Spleen (tissue), 11 donors: ENCODE measurements at regions not wholly inside any gene's neighbourhood (a gene's known extent, or its start where the extent isn't known, plus 50 kb on each side); places are given as distances from the start of the nearest gene placed in this dataset.

ENCODE experiments used
- DNase-seq: peaks from one replicate; pipeline ENCODE4 v3.0.0-alpha.2; 2020
- H3K27ac ChIP-seq, 8 donors: fragments of 200-600 bp; sonication (generic) in 7 of 8; 1 replicate in 4 of 8; 2 replicates in 4 of 8; pipeline versions ENCODE4 v1.5.0 to v1.8.0; 2016 to 2021; ENCODE audit warnings: inconsistent platforms in 4 of 8, mild to moderate bottlenecking in 4 of 8, moderate library complexity in 1 of 8
- H3K27me3 ChIP-seq, 7 donors: fragments of 200-600 bp; sonication (generic) in 6 of 7; replicated peaks in 1 of 7; 1 replicate in 4 of 7; 2 replicates in 3 of 7; pipeline versions ENCODE4 v1.5.0 to v1.8.0; 2016 to 2021; ENCODE audit warnings: inconsistent platforms in 3 of 7, mild to moderate bottlenecking in 1 of 7
- H3K36me3 ChIP-seq, 6 donors: fragments of 200-600 bp; sonication (generic) in 5 of 6; 1 replicate in 4 of 6; 2 replicates in 2 of 6; pipeline versions ENCODE4 v1.5.0 to v1.8.0; 2016 to 2021; ENCODE audit warnings: inconsistent platforms in 2 of 6
- H3K4me1 ChIP-seq, 6 donors: fragments of 200-600 bp; sonication (generic) in 5 of 6; 1 replicate in 3 of 6; 2 replicates in 3 of 6; pipeline versions ENCODE4 v1.5.0 to v1.8.0; 2016 to 2021; ENCODE audit warnings: inconsistent platforms in 3 of 6
- H3K4me3 ChIP-seq, 8 donors: fragments of 200-600 bp; sonication (generic) in 7 of 8; 1 replicate in 4 of 8; 2 replicates in 4 of 8; pipeline versions ENCODE4 v1.5.0 to v1.8.0; 2016 to 2021; ENCODE audit warnings: inconsistent platforms in 4 of 8, mild to moderate bottlenecking in 4 of 8, moderate library complexity in 2 of 8
- H3K9me3 ChIP-seq, 8 donors: fragments of 200-600 bp; sonication (generic) in 7 of 8; 1 replicate in 4 of 8; 2 replicates in 4 of 8; pipeline versions ENCODE4 v1.5.0 to v1.8.0; 2016 to 2021; ENCODE audit warnings: inconsistent platforms in 4 of 8
- POLR2A ChIP-seq, 3 donors: fragments of 450-650 bp; IDR thresholded peaks; one replicate each; pipeline ENCODE4 v1.5.1; 2017; ENCODE audit warnings: antibody characterized with exemption in 3 of 3, mild to moderate bottlenecking in 1 of 3
- POLR2AphosphoS5 ChIP-seq, 3 donors: sonication (generic); formaldehyde crosslinking; IDR thresholded peaks; one replicate each; pipeline ENCODE4 v1.5.1; 2017; ENCODE audit warnings: antibody characterized with exemption in 3 of 3
- WGBS, 5 donors: extraction: QIAGEN DNeasy Blood & Tissue Kit in 3 of 5; methylation state at CpG; one replicate each; pipeline versions ENCODE4 v1.1.5 to v1.1.7; 2013 to 2018; 5-methylcytosine and 5-hydroxymethylcytosine counted together
- intact Hi-C: fragments of 100-400 bp; cut with DNase I; formaldehyde crosslinking; loops from one replicate; pipeline ENCODE4 v1.15.0; 2023; ENCODE audit warnings: low total_unique reads
- TF ChIP-seq, protein P1 (sequence below), 11 experiments: fragments of 200-600 bp in 7 of 11; fragments of 450-650 bp in 4 of 11; sonication (generic) in 4 of 11; IDR thresholded peaks in 8 of 11; conservative IDR thresholded peaks in 3 of 11; 1 replicate in 7 of 11; 2 replicates in 4 of 11; pipeline versions ENCODE4 v1.4.0 to v1.8.0; 2016 to 2021; ENCODE audit warnings: antibody characterized with exemption in 11 of 11, inconsistent platforms in 4 of 11, mild to moderate bottlenecking in 1 of 11
- donor health status: healthy with polysubstance abuse.
- donor health status: DM: no; HTN: no; CAD: no; lungs with moderate emphysema.
- donor health status: DM: no; HTN: no; CAD: no.
- donor health status: Bipolar disorder and iron deficiency.
- donor health status: healthy.
- donor health status: DM: no; HTN: no; CAD: no.
- donor health status: DM: yes; HTN: yes; CAD: no.

DNA sequence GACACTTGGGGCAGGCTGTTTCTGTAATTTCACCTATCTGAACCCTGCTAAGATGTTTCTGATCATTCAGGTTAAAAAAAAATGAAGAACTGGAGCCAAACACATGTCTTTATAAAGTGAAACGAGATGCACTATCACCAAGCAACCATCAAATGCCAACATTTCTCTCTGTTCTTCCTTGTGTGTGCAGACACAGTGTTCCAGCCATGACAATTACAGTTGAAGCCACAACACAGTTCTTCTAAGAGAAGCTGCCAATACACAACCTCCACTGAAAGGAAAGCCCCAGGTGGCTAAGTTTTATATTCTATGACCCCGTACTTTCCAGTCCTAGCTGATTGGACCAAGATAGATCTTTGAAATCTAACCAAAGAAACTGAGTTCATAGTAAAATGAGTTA lies 181.8 kb downstream of the RAD51AP2 start:
- Histone ChIP-seq H3K4me1 (no peaks in the 10 kb centered on the region), H3K36me3 (no peaks in the 10 kb centered on the region), H3K27me3 (peaks cover 0 to 3% (median 0%) of the 10 kb centered on the region in 7 donors), H3K27ac (no peak overlapping the region), H3K4me3 (no peak overlapping the region), H3K9me3 (peaks cover 0 to 5% (median 0%) of the 10 kb centered on the region in 8 donors)
- no peak for TF ChIP-seq POLR2AphosphoS5 (IDR thresholded peaks at IDR 0.05)
- 68 to 80% (median 72%) methylated on average over 2 of the region's 2 CpGs for WGBS, 5 donors
- intact Hi-C loops, result no loop called here
- DNase-seq, result no peak

DNA sequence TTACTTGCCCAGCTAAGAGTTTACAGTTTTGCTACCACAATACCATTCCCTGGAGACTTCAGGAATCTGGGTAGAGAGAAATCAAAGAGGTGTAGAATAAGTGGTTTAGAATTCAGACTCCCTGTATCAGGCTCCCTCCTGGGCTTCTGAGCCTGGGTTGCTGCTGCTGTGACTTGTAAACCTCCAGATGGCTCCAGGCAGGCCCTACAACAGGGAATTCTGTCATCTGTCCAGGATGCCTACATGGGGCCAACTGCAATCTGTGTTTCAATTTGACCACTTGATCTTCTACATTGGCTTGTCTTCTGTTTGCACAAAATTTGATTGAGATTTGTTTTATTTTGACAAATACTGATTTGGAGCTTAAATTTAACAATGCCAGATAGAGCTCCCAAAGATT lies 183.9 kb downstream of the RAD51AP2 start:
- intact Hi-C loops, result no loop called here
- H3K9me3 ChIP-seq, result peaks cover 0 to 5% (median 0%) of the 10 kb centered on the region in 8 donors
- no peak overlapping the region for H3K27ac ChIP-seq

DNA sequence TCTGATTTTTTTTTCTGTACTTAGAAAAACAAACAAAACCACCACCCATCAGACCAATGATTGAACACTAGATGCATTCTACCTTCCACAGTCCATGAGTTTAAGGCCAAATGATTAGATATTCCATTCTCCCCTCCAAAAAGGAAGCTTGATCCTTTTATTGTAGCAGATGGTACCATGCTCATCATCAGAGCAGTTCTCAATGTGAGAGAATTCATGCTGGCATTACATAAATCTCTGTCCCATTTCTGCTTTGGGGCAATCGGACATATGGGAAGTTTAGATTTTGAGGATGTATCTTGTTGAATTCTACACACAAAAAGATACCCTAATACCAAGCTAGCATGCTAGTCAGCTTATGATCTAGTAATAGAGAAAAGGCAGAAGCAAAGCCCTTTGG lies 186.6 kb downstream of the RAD51AP2 start:
- no peaks in the 10 kb centered on the region for H3K9me3 ChIP-seq
- intact Hi-C loops, result no loop called here
- H3K4me3 ChIP-seq, result no peak overlapping the region
- no peaks in the 10 kb centered on the region for H3K27me3 ChIP-seq
- 80 to 91% (median 86%) methylated on average over 1 of the region's 1 CpG for WGBS, 5 donors
- TF ChIP-seq POLR2AphosphoS5 (IDR thresholded peaks at IDR 0.05) (no peak), POLR2A (IDR thresholded peaks at IDR 0.05) (no peak)
- TF ChIP-seq, protein P1, sequence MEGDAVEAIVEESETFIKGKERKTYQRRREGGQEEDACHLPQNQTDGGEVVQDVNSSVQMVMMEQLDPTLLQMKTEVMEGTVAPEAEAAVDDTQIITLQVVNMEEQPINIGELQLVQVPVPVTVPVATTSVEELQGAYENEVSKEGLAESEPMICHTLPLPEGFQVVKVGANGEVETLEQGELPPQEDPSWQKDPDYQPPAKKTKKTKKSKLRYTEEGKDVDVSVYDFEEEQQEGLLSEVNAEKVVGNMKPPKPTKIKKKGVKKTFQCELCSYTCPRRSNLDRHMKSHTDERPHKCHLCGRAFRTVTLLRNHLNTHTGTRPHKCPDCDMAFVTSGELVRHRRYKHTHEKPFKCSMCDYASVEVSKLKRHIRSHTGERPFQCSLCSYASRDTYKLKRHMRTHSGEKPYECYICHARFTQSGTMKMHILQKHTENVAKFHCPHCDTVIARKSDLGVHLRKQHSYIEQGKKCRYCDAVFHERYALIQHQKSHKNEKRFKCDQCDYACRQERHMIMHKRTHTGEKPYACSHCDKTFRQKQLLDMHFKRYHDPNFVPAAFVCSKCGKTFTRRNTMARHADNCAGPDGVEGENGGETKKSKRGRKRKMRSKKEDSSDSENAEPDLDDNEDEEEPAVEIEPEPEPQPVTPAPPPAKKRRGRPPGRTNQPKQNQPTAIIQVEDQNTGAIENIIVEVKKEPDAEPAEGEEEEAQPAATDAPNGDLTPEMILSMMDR (IDR thresholded peaks at IDR 0.05 in 8 of 11, conservative IDR thresholded peaks at IDR 0.05 in 3 of 11), result no peak
- no peaks in the 10 kb centered on the region for H3K4me1 ChIP-seq
- no peak overlapping the region for H3K27ac ChIP-seq
- no peaks in the 10 kb centered on the region for H3K36me3 ChIP-seq
- DNase-seq, result no peak

More for the DNA sequence above, 183.9 kb downstream of the RAD51AP2 start:
- Histone ChIP-seq H3K4me1 (no peaks in the 10 kb centered on the region), H3K27me3 (no peaks in the 10 kb centered on the region), H3K4me3 (no peak overlapping the region), H3K36me3 (no peaks in the 10 kb centered on the region)
- DNase-seq, result no peak
- TF ChIP-seq, protein P1 (IDR thresholded peaks at IDR 0.05 in 8 of 11, conservative IDR thresholded peaks at IDR 0.05 in 3 of 11), result no peak
- TF ChIP-seq POLR2A (IDR thresholded peaks at IDR 0.05) (no peak), POLR2AphosphoS5 (IDR thresholded peaks at IDR 0.05) (no peak)

DNA sequence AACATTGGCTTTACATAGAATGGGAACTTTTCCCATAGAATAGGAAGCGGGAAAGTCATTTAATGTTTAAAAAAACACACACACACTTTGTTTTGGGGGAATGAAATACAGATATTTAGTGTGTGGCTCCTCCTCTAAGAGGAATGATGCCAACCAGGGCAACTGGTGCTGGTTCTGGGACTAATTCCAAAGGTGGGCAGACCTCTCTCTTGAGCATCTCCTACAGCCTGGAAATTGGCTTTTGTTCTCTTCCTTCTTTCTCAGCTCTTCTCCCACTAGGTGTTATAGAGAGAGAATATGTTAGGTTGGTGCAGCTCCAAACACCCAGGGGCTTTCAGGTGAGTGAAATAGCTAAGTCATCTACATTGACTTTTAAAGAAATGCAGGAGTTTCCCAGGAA lies 190.1 kb downstream of the RAD51AP2 start:
- Histone ChIP-seq H3K4me1 (no peaks in the 10 kb centered on the region), H3K36me3 (no peaks in the 10 kb centered on the region), H3K27me3 (no peaks in the 10 kb centered on the region), H3K27ac (no peak overlapping the region), H3K4me3 (no peak overlapping the region), H3K9me3 (no peaks in the 10 kb centered on the region)
- DNase-seq, result no peak
- TF ChIP-seq POLR2AphosphoS5 (IDR thresholded peaks at IDR 0.05) (no peak), POLR2A (IDR thresholded peaks at IDR 0.05) (no peak)
- TF ChIP-seq, protein P1 (IDR thresholded peaks at IDR 0.05 in 8 of 11, conservative IDR thresholded peaks at IDR 0.05 in 3 of 11), result no peak
- intact Hi-C loops, result no loop called here
- 82 to 95% (median 90%) methylated on average over 1 of the region's 1 CpG for WGBS, 5 donors

DNA sequence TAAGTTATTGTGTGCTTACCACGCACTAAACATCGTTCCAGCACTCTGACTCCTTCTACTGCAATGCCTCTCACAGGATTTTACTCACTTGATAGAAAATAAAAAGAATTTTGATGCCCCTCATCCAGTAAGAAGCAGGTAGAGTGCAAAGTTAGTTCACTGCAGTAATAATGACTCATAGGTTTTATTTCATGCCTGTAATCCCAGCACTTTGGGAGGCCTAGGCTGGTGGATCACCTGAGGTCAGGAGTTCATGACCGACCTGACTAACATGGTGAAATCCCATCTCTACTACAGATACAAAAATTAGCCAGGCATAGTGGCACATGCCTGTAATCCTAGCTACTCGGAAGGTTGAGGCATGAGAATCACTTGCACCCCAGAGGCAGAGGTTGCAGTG lies 190.6 kb downstream of the RAD51AP2 start:
- no peak overlapping the region for H3K4me3 ChIP-seq
- DNase-seq, result no peak
- H3K9me3 ChIP-seq, result no peaks in the 10 kb centered on the region
- no peaks in the 10 kb centered on the region for H3K4me1 ChIP-seq
- TF ChIP-seq, protein P1 (IDR thresholded peaks at IDR 0.05 in 8 of 11, conservative IDR thresholded peaks at IDR 0.05 in 3 of 11), result no peak
- TF ChIP-seq POLR2A (IDR thresholded peaks at IDR 0.05) (no peak), POLR2AphosphoS5 (IDR thresholded peaks at IDR 0.05) (no peak)
- H3K36me3 ChIP-seq, result no peaks in the 10 kb centered on the region
- WGBS, 5 donors, result 60 to 83% (median 67%) methylated on average over 4 of the region's 4 CpGs
- H3K27me3 ChIP-seq, result no peaks in the 10 kb centered on the region
- no peak overlapping the region for H3K27ac ChIP-seq
- intact Hi-C loops, result no loop called here
